Panc1 (cell line): ENCODE measurements at regions not wholly inside any gene's neighbourhood (a gene's known extent, or its start where the extent isn't known, plus 50 kb on each side); places are given as distances from the start of the nearest gene placed in this dataset.

Experiments
- ATAC-seq: fragments of 200-7000 bp; cut with Tn5 transposase; 2 replicates; pipeline ENCODE4 v1.9.1; 2020; ENCODE audit warnings: mild to moderate bottlenecking, moderate library complexity
- BruUV-seq: library from RNA; stranded (reverse); fragments of 400-500 nt; replicated peaks from 2 replicates; lab custom pipeline; 2021; lab: Mats Ljungman, UMichigan
- CTCF ChIA-PET: fragments of 300-600 bp; sonication (Branson Sonifier 250); formaldehyde crosslinking; loops from one replicate; lab custom pipeline; 2022; ENCODE audit warnings: antibody characterized with exemption; lab: Charles Lee
- POLR2A ChIA-PET: fragments of 300-600 bp; sonication (Branson Sonifier 250); formaldehyde crosslinking; loops from one replicate; lab custom pipeline; 2022; ENCODE audit warnings: antibody characterized with exemption; lab: Charles Lee
- DNase-seq: peaks from one replicate; pipeline ENCODE4 v3.0.0-alpha.2; 2010; ENCODE audit warnings: low read depth, low spot score
- H3K27ac ChIP-seq: 2 replicates; pipeline ENCODE4 v1.5.1; 2011; ENCODE audit warnings: mild to moderate bottlenecking, low read length, inconsistent platforms
- H3K27me3 ChIP-seq: fragments of 200-500 bp; sonication (Bioruptor generic); 2 replicates; pipeline ENCODE4 v1.6.0; 2014; ENCODE audit warnings: low read length, inconsistent platforms; ENCODE audit not compliant: control insufficient read depth, insufficient read depth
- H3K36me3 ChIP-seq: fragments of 200-500 bp; sonication (Bioruptor generic); 2 replicates; pipeline ENCODE4 v1.5.1; 2014; ENCODE audit warnings: inconsistent platforms, mild to moderate bottlenecking, low read length, moderate library complexity; ENCODE audit not compliant: control insufficient read depth, insufficient read depth
- H3K4me1 ChIP-seq: 2 replicates; pipeline ENCODE4 v1.5.1; 2011; ENCODE audit warnings: inconsistent platforms, mild to moderate bottlenecking, low read length, moderate library complexity; ENCODE audit not compliant: control insufficient read depth, insufficient read depth
- H3K4me3 ChIP-seq, 2 experiments: 2 replicates each; pipeline ENCODE4 v1.5.1; 2011 to 2012; ENCODE audit warnings: low read depth in 2 of 2, low read length in 2 of 2, mild to moderate bottlenecking in 2 of 2, inconsistent platforms in 1 of 2, moderate library complexity in 1 of 2
- H3K9me3 ChIP-seq: fragments of 200-500 bp; sonication (Bioruptor generic); 2 replicates; pipeline ENCODE4 v1.5.1; 2014; ENCODE audit warnings: low read depth, mild to moderate bottlenecking, inconsistent platforms, low read length, moderate library complexity; ENCODE audit not compliant: control insufficient read depth, insufficient read depth
- POLR2AphosphoS5 ChIP-seq: IDR thresholded peaks from 2 replicates; pipeline ENCODE4 v1.6.1; 2012; ENCODE audit warnings: mild to moderate bottlenecking, low read depth, low read length, moderate library complexity
- REST ChIP-seq, 2 experiments: IDR thresholded peaks; 2 replicates each; pipeline ENCODE4 v1.6.1; 2011 to 2012; ENCODE audit warnings: low read depth in 2 of 2, control low read depth in 1 of 2, low read length in 1 of 2, mild to moderate bottlenecking in 1 of 2, moderate library complexity in 1 of 2; ENCODE audit not compliant: insufficient read depth in 1 of 2
- SIN3A ChIP-seq: IDR thresholded peaks from 2 replicates; pipeline ENCODE4 v1.6.1; 2012; ENCODE audit warnings: low read depth, mild to moderate bottlenecking, low read length, moderate library complexity, borderline replicate concordance; ENCODE audit not compliant: insufficient read depth
- TCF7L2 ChIP-seq: IDR thresholded peaks from 2 replicates; pipeline ENCODE4 v1.6.1; 2011; ENCODE audit warnings: mild to moderate bottlenecking, low read depth, low read length, inconsistent platforms
- in situ Hi-C: cut with HindIII; loops from 2 replicates; pipeline ENCODE4 v1.10.0; 2016; ENCODE audit warnings: low sequenced_read_pairs, low pct_unique_long_range_greater_than_20kb
- intact Hi-C: fragments of 100-400 bp; cut with micrococcal nuclease; formaldehyde crosslinking; loops from one replicate; pipeline ENCODE4 v1.10.0; 2022; ENCODE audit not compliant: unreplicated experiment
- TF ChIP-seq, protein P1 (sequence below): fragments of 450-650 bp; IDR thresholded peaks from 2 replicates; pipeline ENCODE4 v1.5.1; 2017; ENCODE audit warnings: mild to moderate bottlenecking

- no TSS peak for BruUV-seq
- TF ChIP-seq, protein P1, sequence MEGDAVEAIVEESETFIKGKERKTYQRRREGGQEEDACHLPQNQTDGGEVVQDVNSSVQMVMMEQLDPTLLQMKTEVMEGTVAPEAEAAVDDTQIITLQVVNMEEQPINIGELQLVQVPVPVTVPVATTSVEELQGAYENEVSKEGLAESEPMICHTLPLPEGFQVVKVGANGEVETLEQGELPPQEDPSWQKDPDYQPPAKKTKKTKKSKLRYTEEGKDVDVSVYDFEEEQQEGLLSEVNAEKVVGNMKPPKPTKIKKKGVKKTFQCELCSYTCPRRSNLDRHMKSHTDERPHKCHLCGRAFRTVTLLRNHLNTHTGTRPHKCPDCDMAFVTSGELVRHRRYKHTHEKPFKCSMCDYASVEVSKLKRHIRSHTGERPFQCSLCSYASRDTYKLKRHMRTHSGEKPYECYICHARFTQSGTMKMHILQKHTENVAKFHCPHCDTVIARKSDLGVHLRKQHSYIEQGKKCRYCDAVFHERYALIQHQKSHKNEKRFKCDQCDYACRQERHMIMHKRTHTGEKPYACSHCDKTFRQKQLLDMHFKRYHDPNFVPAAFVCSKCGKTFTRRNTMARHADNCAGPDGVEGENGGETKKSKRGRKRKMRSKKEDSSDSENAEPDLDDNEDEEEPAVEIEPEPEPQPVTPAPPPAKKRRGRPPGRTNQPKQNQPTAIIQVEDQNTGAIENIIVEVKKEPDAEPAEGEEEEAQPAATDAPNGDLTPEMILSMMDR = no peak
- TF ChIP-seq POLR2AphosphoS5 (no peak), REST (IDR thresholded peaks at IDR 0.05; ENCODE audit: insufficient read depth in 1 of 2, low read depth in 2 of 2, low read length in 1 of 2) (no peak), TCF7L2 (no peak), SIN3A (no peak)
- no peak for DNase-seq
- Histone ChIP-seq H3K36me3 (no peaks in the 10 kb centered on the region), H3K4me3 (no peak overlapping the region), H3K27me3 (no peaks in the 10 kb centered on the region), H3K9me3 (no peaks in the 10 kb centered on the region), H3K27ac (no peak overlapping the region), H3K4me1 (no peaks in the 10 kb centered on the region)
- POLR2A ChIA-PET = no interaction called here
- in situ Hi-C loops = no loop called here
- intact Hi-C loops = no loop called here
- no peak for ATAC-seq
- CTCF ChIA-PET = no interaction called here
Measured at GRCh38 chr5:118016396-118016795, 972.0 kb downstream of the DTWD2 start.

DNA sequence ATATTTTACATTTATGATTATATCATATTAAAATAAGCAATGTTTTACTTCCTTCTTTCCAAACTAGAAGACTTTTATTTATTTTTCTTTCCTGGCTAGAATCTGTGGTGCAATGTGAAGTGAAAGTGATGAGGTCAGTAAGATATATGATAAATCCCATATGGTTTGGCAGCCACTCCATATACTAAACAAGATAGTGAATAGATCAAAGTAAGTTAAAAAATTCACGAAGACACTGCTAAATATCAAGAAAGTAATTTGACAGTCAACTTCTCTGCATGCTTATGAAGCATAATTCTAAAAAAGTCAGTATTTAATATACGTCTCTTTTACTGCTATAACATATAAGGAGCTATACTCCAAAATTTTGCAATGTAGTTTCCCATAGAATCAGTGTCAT lies 972.8 kb downstream of the DTWD2 start:
- no peaks in the 10 kb centered on the region for H3K36me3 ChIP-seq
- ChIA-PET POLR2A (no interaction called here), CTCF (no interaction called here)
- no peak for TF ChIP-seq TCF7L2
- TF ChIP-seq, protein P1 = no peak
- no peak for TF ChIP-seq SIN3A
- TF ChIP-seq REST (IDR thresholded peaks at IDR 0.05; ENCODE audit: insufficient read depth in 1 of 2, low read depth in 2 of 2, low read length in 1 of 2) = no peak
- TF ChIP-seq POLR2AphosphoS5 = no peak
- intact Hi-C loops = no loop called here
- no peak overlapping the region for H3K4me3 ChIP-seq
- DNase-seq (no peak), ATAC-seq (no peak)
- no peaks in the 10 kb centered on the region for H3K27me3 ChIP-seq
- no peak overlapping the region for H3K27ac ChIP-seq
- H3K9me3 ChIP-seq = no peaks in the 10 kb centered on the region
- H3K4me1 ChIP-seq = no peaks in the 10 kb centered on the region
- in situ Hi-C loops = no loop called here
- no TSS peak for BruUV-seq
